GM06990 (cell line): ENCODE measurements at regions not wholly inside any gene's neighbourhood (a gene's known extent, or its start where the extent isn't known, plus 50 kb on each side); places are given as distances from the start of the nearest gene placed in this dataset.

Experiments used
- DNase-seq: peaks from one replicate; pipeline ENCODE4 v3.0.0-alpha.2; 2011; ENCODE audit not compliant: insufficient read length; ENCODE audit errors: extremely low read depth
- H3K27me3 ChIP-seq: replicated peaks from 2 replicates; pipeline ENCODE4 v1.6.0; 2011; ENCODE audit warnings: low read length; ENCODE audit not compliant: control insufficient read depth, insufficient read depth
- H3K36me3 ChIP-seq: 2 replicates; pipeline ENCODE4 v1.5.1; 2011; ENCODE audit warnings: low read length; ENCODE audit not compliant: control insufficient read depth, insufficient read depth
- H3K4me3 ChIP-seq: replicated peaks from 2 replicates; pipeline ENCODE4 v1.5.1; 2011; ENCODE audit warnings: low read depth, mild to moderate bottlenecking, control low read depth, low read length
- TF ChIP-seq, protein P1 (sequence below): IDR thresholded peaks from 2 replicates; pipeline ENCODE4 v1.5.1; 2011; ENCODE audit warnings: low read length, control low read depth, mild to moderate bottlenecking, inconsistent platforms; ENCODE audit not compliant: insufficient read depth, poor library complexity, severe bottlenecking

DNA sequence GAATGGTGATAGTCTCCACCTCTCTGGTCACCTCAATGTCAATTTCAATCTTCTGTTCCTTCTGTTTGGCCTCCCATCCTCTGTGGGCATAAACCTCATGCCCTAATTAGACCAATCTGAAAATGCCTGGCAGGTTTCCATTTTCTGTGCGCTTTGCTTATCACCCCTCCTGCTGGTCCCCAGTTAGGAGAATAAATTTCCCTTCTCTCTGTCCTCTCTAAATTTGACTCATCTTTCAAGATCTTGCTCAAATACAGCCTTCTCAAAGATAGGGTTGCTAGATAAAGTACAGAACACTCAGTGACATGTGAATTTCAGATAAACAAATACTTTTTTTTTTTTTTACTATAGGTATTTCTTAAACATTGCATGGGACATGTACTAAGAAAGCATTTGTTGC is 69.4 kb upstream of the CD180 start:
- TF ChIP-seq, protein P1, sequence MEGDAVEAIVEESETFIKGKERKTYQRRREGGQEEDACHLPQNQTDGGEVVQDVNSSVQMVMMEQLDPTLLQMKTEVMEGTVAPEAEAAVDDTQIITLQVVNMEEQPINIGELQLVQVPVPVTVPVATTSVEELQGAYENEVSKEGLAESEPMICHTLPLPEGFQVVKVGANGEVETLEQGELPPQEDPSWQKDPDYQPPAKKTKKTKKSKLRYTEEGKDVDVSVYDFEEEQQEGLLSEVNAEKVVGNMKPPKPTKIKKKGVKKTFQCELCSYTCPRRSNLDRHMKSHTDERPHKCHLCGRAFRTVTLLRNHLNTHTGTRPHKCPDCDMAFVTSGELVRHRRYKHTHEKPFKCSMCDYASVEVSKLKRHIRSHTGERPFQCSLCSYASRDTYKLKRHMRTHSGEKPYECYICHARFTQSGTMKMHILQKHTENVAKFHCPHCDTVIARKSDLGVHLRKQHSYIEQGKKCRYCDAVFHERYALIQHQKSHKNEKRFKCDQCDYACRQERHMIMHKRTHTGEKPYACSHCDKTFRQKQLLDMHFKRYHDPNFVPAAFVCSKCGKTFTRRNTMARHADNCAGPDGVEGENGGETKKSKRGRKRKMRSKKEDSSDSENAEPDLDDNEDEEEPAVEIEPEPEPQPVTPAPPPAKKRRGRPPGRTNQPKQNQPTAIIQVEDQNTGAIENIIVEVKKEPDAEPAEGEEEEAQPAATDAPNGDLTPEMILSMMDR = no peak
- Histone ChIP-seq H3K27me3 (no peaks in the 10 kb centered on the region; the same call in 1 of the 2 replicates), H3K4me3 (no peak overlapping the region), H3K36me3 (no peaks in the 10 kb centered on the region)
- no peak for DNase-seq

DNA sequence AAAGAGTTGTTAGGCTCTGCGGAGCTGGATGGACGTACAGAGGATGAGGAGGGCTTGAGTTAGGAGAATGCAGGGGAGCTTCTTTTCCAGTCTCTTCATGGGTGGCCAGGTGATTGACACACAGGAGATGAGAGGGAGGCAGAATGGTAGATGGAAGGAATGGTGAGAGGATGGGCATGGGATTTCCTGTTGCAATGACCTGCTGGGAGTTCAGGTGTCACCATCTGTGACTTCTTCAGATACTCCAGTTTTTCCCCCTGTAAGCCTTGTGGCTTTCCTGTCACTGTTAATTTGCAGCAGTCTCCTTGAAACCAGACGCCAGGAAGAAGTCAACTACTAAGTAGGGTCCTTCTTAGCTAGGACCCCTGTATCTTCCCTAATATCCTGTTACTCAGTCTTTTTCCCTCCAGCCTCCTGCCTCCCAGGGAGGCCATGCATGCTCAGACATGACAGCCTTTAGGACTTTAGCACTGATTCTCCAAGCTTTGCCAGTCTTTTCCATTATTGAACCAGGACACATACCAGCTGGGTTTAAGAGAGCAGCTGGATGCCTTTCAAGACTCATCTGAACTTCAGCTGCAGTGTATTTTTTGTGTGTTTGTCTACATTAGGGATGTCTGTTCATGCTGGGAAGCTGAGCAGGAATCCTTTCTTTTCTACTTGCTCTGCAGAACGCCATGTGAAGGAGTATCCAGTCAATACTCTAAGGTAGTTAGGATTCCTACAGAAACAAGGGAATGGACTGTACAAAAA is 67.2 kb upstream of the CD180 start:
- DNase-seq = no peak
- Histone ChIP-seq H3K27me3 (no peaks in the 10 kb centered on the region), H3K36me3 (no peaks in the 10 kb centered on the region), H3K4me3 (no peak overlapping the region)
- TF ChIP-seq, protein P1 = no peak

DNA sequence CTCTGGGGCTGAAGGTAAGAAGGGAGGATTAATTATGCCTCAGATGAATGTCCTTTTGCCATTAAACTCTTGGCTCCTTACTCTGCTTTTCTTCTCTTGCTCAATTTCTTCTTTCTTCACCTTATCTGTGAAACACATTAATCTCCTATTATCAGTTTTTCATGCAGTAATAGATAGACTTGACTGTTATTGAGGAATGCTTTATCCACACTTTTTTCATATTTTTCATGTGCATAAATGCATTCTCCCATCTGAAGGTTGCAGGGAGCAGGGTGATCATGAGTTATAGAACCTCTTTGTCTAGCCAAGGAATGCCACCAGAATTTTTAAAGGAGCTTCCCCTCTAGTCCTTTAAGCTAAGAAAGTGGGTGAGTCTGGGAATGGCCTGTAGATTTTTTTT is 66.4 kb upstream of the CD180 start:
- Histone ChIP-seq H3K36me3 (no peaks in the 10 kb centered on the region), H3K27me3 (no peaks in the 10 kb centered on the region), H3K4me3 (no peak overlapping the region)
- no peak for DNase-seq
- TF ChIP-seq, protein P1 = no peak

DNA sequence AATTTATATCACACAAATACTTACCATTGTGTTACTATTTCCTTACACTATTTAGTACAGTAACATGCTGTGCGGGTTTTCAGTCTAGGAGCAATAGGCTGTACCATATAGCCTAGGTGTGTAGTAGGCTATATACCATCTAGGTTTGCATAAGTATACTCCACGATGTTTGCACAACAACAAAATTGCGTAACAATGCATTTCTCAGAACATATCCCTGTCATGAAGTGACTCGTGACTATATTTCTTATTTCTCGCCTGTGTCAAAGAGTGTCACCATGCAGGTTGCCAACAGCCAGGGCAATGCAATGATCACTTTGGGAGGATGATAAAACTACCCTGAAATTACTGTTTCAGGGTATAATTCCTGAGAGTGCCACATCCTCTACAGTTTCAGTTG is 65.6 kb upstream of the CD180 start:
- Histone ChIP-seq H3K36me3 (no peaks in the 10 kb centered on the region), H3K27me3 (no peaks in the 10 kb centered on the region), H3K4me3 (no peak overlapping the region)
- DNase-seq = no peak
- TF ChIP-seq, protein P1 = no peak

DNA sequence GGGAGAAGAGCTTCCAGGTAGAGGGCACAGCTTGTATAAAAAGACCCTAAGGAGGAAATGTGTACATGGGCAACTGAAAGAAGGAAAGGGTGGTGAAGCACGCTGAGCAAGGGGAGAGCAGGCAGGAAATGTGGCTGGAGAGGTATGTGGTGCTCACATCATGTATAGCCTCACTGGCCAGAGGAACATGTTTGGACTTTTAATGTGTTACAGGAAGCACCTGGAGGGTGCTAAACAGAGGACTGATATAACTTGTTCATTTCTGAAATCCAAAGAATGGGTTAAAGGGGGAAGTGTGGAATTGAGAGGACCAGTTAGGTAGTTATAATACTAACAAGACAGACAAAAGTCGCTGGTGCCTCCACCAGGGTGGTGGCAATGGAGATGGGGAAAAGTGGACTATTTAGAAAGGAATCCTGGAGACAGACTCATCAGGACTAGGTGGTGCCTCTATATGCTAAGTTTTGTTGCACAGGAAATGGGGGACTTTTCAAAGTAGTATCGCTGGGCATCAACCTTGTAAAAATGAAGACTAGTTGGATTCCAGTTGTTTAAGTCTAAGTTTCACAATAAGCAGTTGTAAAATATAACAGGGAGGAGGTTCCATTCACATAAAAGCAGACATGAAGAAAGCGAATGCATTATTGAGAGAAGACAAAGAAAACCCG is 63.1 kb upstream of the CD180 start:
- H3K4me3 ChIP-seq = no peak overlapping the region
- TF ChIP-seq, protein P1 = no peak
- H3K27me3 ChIP-seq = no peaks in the 10 kb centered on the region
- no peaks in the 10 kb centered on the region for H3K36me3 ChIP-seq
- DNase-seq = no peak

DNA sequence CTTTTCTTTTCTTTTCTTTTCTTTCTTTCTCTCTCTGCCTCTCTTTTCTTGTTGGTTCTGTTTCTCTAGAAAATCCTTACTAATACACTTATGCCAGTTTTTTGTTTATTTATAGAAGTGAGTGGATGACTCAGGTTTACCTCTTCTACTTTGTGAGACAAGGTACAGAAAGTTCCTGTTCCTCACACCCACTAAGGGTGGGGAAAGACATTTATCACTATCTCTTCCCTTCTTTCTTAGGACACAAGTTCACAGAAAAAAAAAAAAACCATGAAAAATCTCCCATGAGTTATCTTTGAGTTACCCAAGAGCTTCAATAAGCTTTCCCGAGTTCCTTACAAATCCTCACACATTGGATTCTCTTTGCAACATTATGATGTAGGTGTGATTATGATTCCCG is 60.9 kb upstream of the CD180 start:
- TF ChIP-seq, protein P1 = no peak
- Histone ChIP-seq H3K36me3 (no peaks in the 10 kb centered on the region), H3K4me3 (no peak overlapping the region), H3K27me3 (no peaks in the 10 kb centered on the region)
- DNase-seq = no peak
